HG03039 (cell line): ENCODE measurements at regions not wholly inside any gene's neighbourhood (a gene's known extent, or its start where the extent isn't known, plus 50 kb on each side); places are given as distances from the start of the nearest gene placed in this dataset.
"Not testable (repeated sequence)": the region's sequence is repeated elsewhere in the genome, so short reads cannot be mapped to it uniquely, and the experiment has no call there.

Experiments
- ATAC-seq: cut with Tn5 transposase; IDR thresholded peaks from one replicate; pipeline ENCODE4 v1.9.1; 2021; ENCODE audit warnings: mild to moderate bottlenecking, moderate library complexity; ENCODE audit not compliant: unreplicated experiment

DNA sequence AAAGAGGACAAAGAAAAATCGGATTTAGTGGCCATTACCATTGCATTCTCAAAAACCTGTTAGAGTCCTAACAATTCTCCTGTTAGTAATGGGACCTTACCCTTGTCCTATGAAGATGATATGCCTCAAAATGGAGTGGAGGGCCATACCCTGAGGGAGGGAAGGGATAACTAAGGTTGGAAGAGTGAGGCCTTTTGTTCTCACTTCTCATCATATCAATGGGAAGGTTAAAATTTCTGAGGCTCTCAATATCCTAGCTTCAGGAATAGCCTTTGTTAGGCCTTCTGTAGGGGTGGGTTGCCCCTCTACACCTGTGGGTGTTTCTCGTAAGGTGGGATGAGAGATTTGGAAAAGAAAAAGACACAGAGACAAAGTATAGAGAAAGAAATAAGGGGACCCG lies 109.4 kb upstream of the SGIP1 start:
- not testable (repeated sequence) for ATAC-seq

DNA sequence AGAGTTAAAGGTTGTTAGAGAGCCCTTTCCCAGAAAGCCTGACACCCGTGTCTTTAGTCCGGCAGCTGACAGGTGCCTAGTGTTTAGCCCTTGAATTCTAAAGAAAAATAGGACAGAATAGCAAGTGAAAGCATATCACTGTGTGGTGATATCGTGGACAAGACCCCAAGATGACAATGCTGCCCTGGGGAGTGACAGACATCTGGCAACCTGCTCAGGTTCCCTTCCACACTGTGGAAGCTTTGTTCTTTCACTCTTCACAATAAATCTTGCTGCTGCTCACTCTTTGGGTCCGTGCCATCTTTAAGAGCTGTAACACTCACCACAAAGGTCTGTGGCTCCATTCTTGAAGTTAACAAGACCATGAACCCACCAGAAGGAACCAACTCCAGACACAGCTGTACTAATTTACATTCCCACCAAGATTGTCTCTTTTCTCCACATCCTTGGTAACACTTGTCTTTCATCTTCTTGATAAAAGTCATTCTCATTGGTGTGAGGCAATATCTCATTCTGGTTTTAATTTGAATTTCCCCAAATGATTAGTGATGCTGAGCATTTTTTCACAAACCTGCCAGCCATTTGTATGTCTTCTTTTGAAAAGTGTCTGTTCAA lies 107.6 kb upstream of the SGIP1 start:
- no peak for ATAC-seq

DNA sequence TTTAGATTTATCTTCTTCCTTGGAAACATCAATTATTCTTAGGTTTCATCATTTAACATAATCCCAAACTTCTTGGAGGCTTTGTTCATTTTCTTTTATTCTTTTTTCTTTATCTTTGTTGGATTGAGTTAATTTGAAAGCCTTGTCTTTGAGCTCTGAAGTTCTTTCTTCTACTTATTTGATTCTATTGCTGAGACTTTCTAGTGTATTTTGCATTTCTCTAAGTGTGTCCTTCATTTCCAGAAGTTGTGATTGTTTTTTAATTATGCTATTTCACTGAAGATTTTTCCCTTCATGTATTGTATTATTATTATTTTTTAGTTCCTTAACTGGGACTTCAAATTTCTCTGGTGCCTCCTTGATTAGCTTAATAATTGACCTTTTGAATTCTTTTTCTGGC lies 103.1 kb upstream of the SGIP1 start:
- not testable (repeated sequence) for ATAC-seq

DNA sequence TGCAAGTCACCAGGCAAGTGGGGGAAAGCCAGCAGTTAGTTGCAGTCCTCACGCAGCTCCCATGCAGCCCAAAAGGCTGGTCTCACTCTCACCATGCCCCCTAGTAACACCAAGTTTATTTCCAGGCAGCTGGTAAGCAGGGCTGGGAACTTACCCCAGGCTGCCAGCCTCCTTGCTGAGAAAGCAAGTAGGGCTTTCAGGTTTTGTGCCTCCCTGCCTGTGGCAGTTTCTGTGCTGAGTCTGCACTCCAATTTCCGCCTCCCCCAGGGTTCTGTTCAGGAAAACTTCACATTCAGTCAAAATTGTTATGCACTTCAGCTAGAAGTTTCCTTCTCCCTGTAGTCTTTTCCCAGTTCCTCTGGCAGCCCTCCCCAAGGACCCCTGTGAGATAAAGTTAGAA lies 102.0 kb upstream of the SGIP1 start:
- no peak for ATAC-seq

DNA sequence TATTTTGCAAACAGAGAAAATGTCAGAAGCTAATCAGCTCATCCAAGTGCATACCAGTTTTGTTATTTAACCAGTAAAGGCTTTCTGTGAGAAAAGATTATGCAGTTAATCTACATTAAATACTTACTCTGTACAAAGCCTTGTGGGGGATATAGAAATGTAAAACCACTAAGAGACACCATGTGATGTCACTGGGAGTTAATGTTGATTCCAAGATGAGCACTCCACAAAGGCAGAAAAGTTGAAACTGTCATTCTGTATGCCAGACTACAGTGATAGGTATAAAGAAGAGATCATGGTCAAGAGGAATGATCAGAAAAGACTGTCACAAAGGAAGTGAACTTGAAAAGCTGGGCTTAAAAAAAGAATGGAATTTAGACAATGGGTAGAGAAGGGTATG lies 100.3 kb upstream of the SGIP1 start:
- ATAC-seq, result no peak

DNA sequence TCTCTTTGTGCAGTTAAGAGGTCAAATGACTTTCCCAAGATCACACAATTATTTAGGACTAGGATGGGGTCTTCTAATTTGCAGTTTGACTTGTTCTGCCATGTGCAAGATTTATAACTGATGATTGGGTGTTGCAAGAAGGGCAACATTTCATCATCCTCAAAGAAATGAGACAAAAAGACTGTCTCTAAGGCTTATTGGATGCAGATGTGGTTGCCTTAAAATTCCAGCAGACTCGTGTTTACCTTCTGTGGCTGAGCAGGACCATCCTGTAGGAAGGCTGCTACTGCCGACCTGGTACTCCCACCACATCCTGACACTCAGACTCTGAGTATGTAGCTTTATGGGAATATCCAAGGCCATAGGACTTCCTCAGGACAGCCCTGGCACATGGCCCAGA lies 99.9 kb upstream of the SGIP1 start:
- ATAC-seq, result no peak

DNA sequence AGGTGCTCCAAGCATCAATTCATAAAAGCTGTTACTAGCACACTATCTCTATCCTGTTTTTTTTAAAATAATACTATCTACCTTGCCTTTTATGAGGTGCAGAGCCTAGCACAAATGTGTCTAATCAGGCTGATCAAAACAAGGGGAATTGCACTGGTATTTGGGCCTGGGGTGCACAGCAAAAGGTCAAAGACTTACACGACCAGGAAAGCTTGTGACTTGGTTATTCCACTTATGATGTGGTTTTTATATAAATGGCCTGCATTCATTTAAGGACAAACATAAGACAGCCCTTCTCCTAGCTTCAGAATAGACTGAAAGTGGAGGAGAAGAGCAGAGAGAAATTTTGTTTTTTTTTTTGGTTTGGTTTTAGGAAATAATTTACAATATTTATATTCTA lies 98.4 kb upstream of the SGIP1 start:
- ATAC-seq, result no peak

DNA sequence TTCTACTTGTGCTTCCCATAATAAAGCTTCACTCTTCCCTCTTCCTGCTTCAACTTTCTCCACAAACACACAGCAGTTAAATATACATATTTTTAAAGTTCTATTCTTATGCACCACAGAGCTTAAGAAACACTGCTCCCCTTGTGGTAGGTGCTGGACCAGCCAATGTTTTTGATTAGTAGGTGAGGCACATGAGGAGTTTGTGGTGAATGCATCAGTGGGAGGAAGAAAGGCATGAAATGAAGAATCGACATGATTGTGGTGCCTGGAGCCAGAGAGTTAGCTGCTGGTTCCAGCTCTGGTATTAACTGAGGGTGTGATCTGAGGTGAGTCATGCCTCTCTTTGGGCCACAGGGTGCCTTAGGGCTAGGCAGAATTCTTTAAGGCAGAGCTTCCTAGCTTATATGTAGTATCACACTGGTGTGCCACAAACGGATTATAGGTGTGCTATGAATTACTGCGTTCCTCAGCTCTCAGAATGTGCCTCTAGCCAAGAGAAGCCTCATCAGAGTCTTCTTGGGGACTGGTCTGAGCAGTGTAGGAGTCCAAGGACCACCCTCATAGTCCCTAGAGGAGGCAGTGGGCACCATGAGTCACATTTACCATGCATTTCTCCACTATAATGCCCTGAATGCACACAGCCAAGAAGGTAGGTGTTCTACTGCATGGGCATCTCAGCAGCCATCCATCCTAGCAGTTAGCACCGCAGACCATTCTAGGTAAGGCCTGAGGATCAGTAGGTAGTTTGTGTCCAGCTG lies 97.4 kb upstream of the SGIP1 start:
- peak; percentile 66 for ATAC-seq

DNA sequence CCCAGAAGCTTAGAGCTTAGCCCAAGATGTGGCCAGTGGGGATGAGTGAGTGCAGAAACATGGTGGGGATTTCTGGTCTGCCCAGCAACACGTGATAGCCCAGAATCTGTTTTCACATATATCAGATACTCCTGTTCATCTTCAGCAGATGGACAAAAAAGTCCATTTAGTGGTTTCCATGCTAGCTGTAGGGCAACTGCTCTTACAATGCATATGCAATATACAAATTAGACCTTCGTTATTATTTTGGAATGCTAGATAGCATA lies 96.9 kb upstream of the SGIP1 start:
- ATAC-seq, result no peak

DNA sequence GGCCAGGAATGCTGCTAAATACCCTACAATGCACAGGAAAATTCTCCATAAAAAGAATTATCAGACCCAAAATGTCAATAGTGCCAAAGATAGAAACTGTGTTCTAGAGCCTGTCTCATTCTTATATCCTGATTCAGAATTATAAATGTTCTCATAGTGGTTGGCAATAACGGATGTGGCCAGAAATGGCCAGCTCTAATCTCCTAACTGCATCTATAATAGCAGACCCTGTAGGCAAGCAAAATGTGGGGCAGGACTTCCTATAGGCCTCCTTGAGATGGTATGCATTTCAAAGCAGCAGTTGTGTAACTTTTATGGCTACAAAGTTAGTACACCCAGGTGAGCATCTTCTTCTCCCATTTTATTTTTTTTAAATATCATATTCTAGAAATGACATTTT lies 95.9 kb upstream of the SGIP1 start:
- ATAC-seq, result no peak

DNA sequence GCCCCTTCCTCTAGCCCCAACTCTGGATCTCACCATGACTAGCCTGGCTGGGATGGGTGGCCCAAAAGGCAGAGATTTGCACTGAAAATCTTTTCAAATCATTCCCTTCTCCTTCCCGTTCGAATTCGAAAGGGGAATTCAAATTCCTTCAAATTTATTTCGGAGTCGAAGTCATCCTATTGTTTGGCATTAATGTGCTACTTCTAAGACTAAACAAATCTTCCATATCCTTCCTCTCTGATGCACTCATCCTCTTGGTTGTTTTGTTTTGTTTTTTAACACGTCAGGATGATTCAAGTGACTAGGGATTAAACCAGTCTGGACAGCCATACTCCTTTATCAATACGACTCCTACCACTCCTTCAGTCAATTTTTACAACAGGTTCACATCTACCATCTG lies 95.5 kb upstream of the SGIP1 start:
- ATAC-seq, result no peak

DNA sequence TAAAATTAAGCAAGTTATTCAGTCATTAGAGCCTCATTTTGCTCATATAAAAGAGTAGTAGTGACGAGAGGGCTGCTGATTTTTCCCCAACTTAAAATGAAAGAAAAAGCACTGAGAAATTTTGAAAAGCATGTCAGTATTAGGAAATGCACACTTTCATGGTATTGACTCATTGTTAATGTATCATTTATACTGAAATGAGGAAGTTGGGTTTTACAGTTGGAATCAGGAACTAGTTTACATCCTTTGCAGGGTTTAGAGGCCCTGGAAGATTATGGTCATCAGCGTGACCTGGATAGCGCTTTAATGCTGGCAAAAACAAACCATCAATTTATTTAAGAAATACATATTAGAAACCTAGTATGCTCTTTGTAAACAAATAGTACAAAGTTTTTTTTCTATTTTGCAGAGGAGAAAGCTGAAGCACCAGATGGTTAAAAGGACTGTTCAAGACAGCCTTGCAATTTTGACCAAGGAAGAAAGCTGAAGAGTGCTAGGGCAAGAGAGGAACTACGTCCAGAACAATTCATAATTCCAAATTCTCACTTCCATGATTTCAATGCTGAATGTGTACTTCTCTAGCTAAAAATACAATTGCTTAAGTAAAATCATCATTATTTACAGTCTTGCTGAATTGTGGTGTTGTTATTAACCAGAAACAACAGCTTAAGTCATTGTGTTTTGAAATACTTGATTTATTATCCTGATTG lies 94.8 kb upstream of the SGIP1 start:
- peak; percentile 49 for ATAC-seq

DNA sequence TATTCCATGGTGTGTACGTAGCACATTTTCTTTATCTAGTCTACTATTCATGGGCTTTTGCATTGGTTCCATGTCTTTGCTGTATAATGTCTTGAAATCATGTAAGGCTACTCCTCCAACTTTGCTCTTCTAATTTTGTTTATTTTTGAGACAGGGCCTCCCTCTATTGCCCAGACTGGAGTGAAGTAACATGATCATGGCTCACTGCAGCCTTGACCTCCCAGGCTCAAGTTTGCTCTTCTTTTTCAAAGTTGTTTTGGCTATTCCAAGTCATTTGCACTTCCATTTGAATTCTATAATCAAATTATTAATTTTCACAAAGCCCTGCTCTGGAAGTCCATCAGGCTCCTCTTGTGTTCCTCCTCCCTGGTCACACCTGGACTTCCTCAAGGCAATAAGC lies 90.2 kb upstream of the SGIP1 start:
- ATAC-seq, result no peak

DNA sequence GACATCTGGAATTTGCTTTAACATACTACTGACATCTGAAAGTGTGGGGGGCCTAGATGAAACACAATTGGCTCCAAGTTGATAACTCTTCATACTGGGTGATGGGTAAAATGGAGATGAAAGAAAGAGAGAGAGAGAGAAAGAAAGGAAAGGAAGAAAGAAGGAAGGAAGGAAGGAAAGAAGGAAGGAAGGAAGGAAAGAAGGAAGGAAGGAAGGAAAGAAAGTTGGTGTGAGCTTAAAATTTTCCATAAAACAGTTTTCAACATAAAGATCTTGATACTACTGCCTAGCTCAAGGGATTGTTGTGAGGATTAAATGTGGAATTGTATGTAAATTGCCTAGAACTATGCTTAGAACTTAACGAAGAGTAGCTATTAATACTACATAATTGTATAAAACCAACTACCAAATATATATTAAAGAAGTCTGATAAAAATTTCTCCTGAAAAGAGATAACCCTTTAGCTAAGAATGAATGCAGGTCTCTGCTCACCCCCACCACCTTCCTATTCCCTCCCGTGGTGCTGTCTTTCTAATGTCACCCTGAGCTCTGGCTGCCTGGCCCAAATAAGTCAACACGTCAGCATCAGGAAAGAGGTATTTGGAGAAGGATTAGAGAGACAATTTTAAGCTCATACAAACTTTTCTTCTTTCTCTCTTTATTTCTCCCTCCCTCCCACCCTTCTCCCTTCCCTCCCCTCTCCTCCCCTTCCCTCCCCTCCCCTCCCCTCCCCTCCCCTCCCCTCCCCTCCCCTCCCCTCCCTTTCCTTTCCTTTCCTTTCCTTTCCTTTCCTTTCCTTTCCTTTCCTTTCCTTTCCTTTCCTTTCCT lies 89.3 kb upstream of the SGIP1 start:
- no peak for ATAC-seq

DNA sequence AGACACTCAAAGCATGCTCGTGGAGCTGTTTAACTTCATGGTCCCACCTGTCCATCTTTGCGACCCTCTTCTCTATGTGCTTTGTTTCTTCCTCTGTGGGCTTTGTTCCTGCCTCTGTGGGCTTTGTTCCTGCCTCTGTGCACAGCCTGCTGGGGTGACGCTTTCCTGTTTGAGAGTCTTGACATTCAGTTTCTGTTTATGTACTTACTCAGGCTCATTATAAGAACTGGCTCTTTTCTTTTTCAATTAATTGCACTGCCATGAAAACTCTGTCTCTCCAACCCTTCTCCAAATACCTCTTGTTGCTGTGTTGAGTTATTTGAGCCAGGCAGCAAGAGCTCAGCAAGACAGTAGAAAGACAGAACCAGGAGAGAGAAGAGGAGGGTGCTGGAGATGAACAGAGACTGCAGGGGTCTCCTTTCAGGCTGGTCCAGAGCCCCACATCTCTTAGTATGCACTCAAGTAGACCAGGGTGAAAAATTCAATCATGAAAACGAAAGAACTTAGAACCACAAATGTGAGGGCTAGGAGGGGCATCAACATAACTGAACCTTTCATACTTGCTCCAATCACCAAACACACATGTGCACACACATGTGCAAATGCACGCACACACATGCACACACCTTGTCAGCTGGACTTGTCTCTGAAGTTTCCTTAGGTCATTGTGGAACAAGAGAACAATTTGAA lies 88.3 kb upstream of the SGIP1 start:
- ATAC-seq, result peak; percentile 83

DNA sequence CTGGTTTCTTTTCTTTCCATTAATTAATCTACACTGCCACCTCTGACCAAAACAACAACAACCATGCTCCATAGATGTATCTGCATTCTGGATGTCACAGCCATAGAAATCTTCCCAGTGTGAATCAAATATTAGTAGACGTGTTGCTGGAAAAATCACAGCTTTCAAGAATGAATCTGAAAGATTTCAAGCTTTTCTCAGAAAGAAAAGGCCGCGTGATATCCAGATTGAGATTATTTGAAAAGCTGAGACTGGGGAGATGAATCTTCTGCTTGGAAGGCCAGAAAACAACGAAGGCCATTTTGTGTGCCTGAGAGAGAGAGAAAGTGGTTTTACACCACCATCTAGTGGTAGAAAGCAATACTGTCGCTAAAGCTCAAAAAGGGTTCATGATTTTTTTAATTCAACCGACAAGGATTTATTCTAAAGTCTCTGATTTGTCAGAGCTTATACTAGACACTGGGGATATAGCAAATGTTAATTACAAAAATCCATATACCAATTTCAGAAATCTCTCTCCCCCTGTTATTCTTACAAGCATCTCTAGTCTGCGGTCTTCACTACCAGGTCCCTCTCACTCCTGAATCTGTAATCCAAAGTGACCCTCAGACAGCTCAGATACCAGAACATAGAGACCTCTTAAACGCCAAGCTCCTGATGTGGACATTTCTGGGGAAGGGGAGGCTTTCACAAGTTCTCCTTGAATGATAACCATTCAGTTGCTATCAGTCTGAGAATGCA lies 87.5 kb upstream of the SGIP1 start:
- ATAC-seq, result peak; percentile 50

DNA sequence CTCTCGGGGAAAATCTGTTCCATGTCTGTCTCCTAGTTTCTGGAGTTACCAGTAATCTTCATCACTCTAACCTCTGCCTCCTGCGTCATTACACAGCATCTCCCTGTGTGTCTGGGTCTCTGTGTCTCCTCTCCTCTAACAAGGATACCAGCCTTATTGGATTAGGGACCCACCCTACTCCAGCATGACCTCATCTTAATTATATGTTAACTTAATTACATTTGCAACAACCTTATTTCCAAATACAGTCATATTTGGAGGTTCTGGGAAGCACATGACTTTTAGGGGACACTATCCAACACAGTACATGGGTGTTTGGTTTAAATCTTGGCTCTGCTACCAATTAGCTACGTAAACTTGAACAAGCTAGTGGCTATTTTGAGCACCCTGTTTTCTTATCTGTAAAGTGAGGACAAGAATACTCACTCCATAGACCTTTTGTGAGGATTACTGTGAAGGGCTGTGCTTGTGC lies 83.9 kb upstream of the SGIP1 start:
- no peak for ATAC-seq

DNA sequence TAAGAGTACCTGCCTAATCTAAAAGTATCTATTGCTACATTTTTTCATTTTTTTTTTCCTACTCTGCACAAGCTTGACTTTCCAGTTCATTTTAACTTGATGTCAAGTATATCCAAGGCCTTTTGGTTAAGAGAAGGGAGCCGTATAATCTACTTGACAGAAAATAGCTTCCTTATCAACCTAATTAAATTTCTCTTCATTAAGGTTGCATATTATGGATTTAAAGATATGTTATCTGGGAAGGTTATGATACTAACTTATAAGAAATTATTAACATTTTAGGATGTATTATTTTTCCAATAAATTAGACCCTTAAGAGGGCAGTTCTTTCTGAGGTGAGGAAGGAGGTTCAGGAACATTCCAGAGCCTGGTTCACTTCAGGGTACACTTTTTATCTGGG lies 83.1 kb upstream of the SGIP1 start:
- no peak for ATAC-seq

DNA sequence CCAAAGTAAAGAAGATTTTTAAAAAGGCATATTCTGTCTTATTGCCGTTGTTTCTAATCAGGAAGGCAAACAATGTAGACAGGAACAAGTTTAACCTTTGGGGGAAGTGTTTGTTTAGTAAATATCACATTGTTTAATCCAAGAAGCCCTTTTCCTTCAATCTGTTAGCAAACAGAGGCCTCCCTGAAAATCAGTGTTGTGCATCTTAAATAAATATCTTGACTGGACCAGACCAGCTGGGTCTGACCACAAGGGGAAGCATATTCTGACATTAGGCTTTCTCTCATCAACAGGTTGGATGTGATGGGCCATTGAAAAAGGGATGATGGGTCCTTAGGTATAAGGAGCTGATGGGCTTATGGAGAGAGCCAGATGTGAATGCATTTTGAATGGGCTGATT lies 81.8 kb upstream of the SGIP1 start:
- ATAC-seq, result no peak

DNA sequence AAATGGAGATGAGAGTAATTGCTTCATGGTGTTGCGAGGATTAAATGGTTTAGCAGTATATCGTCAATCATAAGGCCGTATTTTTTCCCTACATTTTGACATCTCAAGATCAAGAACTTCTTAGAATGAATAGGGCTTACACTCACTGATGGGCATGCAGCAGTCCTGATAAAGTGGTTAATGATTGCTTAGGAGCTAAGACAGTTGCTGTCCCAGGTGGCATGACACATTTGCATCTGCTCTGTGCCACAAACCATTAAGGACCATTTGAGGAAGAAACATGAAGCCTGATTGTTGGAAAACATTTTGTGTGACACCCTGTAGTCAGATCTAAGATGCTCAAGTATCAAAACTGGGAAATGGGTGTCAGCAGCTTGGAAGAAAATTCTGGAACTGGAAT lies 81.0 kb upstream of the SGIP1 start:
- no peak for ATAC-seq
